Fibroblast of mammary gland (primary cell): ENCODE measurements at regions not wholly inside any gene's neighbourhood (a gene's known extent, or its start where the extent isn't known, plus 50 kb on each side); places are given as distances from the start of the nearest gene placed in this dataset.

Experiments
- DNase-seq: peaks from one replicate; pipeline ENCODE4 v3.0.0-alpha.2; 2010; ENCODE audit warnings: low read depth
- H3K4me3 ChIP-seq: 2 replicates; pipeline ENCODE4 v1.5.1; 2011; ENCODE audit warnings: low read depth, mild to moderate bottlenecking, low read length, moderate library complexity; ENCODE audit not compliant: control insufficient read depth
- TF ChIP-seq, protein P1 (sequence below): conservative IDR thresholded peaks from 2 replicates; pipeline ENCODE4 v1.5.1; 2011; ENCODE audit warnings: low read depth, low read length, inconsistent platforms; ENCODE audit not compliant: control insufficient read depth, insufficient read depth

GRCh38 chr5:2143646-2144353, 261.1 kb upstream of the IRX4 start:
- TF ChIP-seq, protein P1, sequence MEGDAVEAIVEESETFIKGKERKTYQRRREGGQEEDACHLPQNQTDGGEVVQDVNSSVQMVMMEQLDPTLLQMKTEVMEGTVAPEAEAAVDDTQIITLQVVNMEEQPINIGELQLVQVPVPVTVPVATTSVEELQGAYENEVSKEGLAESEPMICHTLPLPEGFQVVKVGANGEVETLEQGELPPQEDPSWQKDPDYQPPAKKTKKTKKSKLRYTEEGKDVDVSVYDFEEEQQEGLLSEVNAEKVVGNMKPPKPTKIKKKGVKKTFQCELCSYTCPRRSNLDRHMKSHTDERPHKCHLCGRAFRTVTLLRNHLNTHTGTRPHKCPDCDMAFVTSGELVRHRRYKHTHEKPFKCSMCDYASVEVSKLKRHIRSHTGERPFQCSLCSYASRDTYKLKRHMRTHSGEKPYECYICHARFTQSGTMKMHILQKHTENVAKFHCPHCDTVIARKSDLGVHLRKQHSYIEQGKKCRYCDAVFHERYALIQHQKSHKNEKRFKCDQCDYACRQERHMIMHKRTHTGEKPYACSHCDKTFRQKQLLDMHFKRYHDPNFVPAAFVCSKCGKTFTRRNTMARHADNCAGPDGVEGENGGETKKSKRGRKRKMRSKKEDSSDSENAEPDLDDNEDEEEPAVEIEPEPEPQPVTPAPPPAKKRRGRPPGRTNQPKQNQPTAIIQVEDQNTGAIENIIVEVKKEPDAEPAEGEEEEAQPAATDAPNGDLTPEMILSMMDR = no peak
- no peak for DNase-seq

GRCh38 chr5:2143088-2143487, 260.4 kb upstream of the IRX4 start:
- no peak overlapping the region for H3K4me3 ChIP-seq
- TF ChIP-seq, protein P1 = no peak
- no peak for DNase-seq

More at GRCh38 chr5:2143646-2144353, 261.1 kb upstream of the IRX4 start:
- no peak overlapping the region for H3K4me3 ChIP-seq

DNA sequence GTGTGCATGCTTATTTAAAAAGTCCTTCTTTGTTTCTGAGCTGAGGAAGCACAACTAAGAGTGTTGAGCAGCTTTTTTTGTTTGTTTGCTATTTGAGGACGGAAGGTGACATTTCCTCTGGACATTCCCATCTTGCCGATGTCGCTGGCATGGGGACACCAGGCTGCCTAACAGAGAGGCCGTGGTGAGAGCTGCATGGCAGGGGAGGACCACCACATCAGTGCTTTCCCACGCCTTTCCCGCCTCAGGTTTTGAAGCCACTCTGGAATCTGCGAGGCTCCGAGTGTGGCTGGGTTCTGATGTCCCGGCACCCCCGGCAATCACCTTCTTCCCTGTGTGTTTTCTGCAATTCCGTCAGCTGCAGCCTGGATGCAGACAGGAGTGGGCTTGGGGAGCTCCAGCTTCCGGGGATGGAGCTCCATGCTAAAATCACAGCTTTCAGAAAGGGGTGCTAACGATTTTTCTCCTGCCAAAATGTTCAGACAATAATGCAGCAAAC, 259.8 kb upstream of the IRX4 start:
- TF ChIP-seq, protein P1 = no peak
- no peak overlapping the region for H3K4me3 ChIP-seq

GRCh38 chr5:2141254-2142000, 258.7 kb upstream of the IRX4 start:
- no peak for DNase-seq
- H3K4me3 ChIP-seq = no peak overlapping the region
- TF ChIP-seq, protein P1 = no peak

More for the DNA sequence above, 259.8 kb upstream of the IRX4 start:
- no peak for DNase-seq

DNA sequence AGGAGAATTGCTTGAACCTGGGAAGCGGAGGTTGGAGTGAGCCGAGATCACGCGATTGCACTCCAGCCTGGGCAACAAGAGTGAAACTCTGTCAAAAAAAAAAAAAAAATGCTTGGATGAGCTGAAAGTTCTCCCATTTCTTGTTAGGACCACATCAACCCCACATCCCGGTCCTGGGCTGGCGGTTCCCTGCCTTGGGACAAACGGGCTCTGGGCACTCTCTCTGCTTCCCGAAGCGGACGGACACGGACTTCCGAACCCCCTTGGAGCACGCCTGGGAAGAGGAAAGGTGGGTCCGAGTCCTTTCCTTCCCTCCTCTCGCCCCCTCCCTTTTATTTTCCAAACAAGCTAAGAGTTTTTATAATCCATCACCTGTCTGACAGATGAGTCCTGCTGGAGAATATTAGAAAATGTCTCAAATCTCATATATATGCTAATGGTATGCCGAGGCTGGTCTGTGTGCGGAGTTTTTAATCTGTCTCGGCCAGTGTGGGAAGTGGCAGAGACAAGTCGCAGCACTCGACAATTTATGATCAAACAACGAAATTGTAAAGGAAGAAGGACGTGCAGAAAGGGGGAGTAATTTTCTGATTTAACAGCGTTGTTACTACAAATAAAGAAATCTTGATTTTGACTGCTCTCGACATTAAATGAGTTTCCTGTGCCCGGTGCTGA, 257.9 kb upstream of the IRX4 start:
- H3K4me3 ChIP-seq = no peak overlapping the region
- no peak for DNase-seq
- TF ChIP-seq, protein P1 = no peak

DNA sequence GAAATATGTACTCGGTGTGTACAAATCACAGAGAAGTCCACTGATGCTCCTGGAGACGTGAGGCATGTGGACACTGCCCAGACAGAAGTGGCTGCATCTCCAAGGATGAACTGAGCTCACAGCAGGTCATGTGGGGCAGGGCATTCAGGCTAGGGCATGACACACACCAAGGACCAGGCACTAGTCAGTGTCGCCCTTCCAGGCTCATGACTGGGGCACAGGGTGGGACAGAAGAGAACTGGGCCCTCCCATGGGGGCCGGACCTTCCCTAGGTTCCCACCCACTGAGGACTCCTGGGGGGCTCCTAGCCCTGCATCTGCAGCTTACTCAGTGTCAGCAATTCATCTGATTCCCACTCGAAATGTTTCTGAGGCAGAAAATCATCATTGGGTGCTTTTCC, 256.8 kb upstream of the IRX4 start:
- H3K4me3 ChIP-seq = no peak overlapping the region
- no peak for DNase-seq
- TF ChIP-seq, protein P1 = no peak
